Pulmonary artery endothelial cell (primary cell): ENCODE measurements at regions not wholly inside any gene's neighbourhood (a gene's known extent, or its start where the extent isn't known, plus 50 kb on each side); places are given as distances from the start of the nearest gene placed in this dataset.

ENCODE experiments used
- DNase-seq: peaks from one replicate; pipeline ENCODE4 v3.0.0-alpha.2; 2011; ENCODE audit warnings: low read depth, low spot score

DNA sequence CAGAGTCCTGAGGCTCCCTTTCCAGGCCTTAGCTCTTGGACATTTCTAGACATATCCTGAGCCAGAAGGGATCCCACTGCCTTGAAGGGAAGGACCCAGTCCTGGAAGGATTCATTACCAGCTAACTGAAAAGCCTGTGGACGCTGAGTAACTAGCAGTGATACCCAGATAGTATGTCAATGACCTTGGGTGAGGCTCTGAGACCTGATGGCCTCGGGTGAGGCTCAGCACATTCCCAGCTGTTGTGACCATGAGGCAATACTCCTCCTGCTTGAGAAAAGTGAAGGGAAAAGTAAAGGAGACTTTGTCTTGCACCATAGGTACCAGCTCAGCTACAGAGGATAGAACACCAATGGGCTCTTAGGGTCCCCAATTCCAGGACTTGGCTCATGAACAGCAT, 268.1 kb downstream of the DKK2 start:
- no peak for DNase-seq

DNA sequence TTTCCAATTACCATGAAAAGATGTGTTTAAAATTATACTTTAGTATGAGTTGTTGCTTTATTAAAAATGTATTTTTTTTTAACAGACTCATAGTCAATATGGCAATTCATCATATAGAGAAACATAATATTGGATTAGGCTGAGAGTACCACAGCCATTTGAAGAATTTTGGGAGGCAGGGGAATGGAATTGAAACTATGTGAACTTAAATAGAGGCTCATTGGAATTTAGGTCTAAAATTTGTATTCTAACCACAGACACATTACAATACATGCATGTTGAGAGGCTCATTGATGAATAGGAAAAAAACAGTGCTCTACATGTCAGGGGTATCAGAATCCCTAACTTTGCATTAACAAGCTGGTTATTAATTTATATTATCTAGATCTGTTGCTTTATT, 269.6 kb downstream of the DKK2 start:
- no peak for DNase-seq

GRCh38 chr4:106764774-106765173, 271.3 kb downstream of the DKK2 start:
- no peak for DNase-seq

DNA sequence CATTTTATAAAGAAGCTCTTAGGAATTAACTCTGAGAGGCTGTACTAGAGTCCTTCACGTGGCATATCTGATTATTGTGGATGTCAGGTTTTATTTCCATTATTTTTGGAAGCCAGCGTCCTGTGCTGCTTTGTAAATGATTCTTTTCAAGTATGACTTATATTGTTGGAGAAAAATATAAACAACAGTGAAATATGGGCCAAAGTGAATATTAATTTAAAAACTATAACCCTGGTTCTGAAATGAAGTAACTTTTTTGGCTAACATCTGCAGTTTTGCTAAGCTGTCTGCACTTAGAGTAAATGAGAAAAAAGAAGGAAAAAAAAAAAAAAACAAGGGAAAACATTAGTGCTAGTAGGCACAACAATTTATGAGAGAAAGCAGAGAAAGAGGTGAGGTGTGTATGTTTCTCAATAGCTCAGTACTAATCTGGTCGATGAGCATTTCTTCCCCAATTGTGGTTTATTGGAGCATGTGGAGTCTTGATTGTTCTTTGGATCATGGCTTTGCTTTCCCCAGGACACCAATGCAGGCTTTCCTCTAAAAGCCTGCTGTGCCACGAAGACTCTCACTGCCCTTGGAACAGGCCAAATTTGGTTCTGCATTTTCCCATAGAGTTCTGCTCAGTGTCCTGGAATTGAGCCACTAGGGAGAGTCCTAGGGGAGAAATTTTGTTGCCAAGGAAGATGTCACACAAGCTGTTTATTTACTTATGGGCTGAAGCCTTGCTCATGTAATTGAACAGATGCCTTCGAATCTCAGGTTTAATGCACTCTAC, 273.3 kb downstream of the DKK2 start:
- DNase-seq: no peak

GRCh38 chr4:106753426-106753825, 282.7 kb downstream of the DKK2 start:
- DNase-seq: no peak

- no peak for DNase-seq
Measured at GRCh38 chr4:106746451-106746850, 289.7 kb downstream of the DKK2 start.

GRCh38 chr4:106738121-106738520, 298.0 kb downstream of the DKK2 start:
- no peak for DNase-seq

GRCh38 chr4:106718548-106718947, 317.6 kb downstream of the DKK2 start:
- no peak for DNase-seq

DNA sequence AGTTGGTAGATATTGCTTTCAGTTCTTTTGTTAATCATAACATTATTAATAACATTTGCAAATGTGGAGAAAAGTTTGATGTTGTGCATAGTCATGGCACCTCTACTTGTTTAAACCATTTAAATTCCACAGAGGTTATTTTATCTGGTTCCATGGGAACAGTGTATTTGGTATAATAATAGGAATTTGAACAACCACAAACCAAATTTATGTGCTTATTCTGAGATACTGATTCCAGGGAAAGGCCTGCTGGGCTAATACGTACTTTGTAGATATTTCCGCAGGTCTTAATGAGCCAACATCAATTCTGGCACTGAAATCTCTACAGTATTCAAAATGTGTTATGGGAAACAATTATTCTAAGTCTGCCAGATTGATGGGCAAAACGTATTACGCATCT, 319.0 kb downstream of the DKK2 start:
- DNase-seq: no peak

GRCh38 chr4:106715825-106716224, 320.3 kb downstream of the DKK2 start:
- no peak for DNase-seq

- DNase-seq: no peak
Measured at GRCh38 chr4:106708464-106708816, 327.7 kb downstream of the DKK2 start.

DNA sequence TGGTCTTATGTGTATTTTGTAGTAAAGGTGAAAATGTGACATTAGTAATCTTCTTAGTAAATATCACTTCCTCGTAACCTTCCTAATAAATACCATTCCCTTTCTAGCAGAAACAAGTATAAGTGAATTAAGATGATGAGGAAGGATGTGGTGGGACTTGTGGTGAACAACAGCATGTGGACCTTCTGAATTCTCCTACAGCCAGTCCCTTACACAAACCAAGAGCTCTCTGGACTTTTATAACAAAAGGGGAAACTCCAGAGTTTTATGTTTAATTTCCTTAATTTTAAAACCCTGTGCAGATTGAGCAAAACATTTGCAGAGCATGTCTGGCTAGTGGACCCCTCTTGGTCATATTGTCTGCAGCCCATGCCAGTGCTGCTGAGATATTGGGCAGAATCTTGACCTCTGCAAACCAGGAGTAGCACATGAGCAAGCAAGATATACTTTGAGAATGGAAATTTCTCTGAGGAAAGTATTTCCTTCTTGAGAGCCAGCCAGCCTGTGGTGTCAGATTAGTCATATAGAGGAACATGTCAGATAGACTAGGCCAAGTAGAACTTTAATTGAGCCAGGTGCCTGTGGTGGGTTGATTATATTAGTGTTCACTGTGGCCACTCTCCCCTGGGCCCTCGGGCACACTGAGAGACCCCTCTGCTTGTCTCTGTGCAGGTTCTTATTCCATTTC, 328.2 kb downstream of the DKK2 start:
- peak; percentile 49 for DNase-seq

DNA sequence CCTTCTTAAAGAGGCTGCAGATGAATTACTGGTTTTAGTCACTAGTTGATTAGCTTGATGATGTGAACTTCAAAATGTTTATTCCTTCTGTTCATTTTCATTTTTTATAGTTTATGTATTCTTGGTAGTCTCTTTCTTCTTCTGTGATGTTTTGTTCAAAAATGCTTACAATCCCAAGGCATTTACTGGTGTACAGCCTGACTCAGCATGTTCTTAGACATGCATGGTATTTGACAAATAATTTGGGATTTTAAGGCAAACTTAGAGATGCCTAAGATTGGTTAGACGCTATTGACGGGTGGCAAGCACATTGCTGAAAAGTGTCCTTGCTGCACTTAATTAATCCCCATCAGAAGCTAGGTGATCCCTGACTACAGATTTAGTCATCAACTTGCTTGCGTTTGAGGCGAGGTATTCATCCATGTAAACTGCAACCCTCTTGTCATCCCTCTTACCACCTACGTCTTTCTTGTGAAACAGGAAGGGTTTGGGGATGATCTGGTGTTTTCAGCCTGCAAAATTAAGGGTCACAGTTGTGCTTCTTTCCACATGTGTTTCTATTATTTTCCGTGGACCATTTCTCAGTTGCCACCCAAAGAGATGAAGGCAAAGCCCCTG, 331.8 kb downstream of the DKK2 start:
- DNase-seq: no peak

GRCh38 chr4:106700321-106700720, 331.7 kb upstream of the GIMD1 start:
- no peak for DNase-seq

DNA sequence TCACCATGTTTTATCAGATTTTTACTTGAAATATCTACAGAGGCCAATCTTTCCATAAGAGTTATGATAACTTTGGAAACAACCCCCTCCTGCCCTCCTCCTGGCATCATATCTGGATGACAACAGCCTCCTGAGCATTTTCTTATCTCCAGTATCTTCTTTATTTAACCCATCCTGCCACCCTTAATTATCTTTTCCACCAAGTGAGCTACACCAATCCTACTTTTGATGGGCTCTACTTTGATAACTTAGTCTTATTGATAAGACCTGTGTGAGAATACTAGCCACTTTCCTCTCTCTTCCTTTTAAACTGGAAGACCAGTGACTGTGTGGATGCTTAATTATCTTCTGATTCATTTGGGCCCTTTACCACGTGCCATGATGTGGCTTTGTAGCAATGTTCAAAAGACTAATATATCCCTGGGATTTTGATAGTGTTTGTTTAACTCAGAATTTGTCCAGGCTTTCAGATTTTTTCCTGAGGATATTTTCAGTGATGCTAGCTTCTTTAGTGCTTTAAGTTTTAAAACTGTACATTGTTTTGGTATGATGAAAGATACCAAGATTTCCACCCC, 330.1 kb upstream of the GIMD1 start:
- DNase-seq: no peak

DNA sequence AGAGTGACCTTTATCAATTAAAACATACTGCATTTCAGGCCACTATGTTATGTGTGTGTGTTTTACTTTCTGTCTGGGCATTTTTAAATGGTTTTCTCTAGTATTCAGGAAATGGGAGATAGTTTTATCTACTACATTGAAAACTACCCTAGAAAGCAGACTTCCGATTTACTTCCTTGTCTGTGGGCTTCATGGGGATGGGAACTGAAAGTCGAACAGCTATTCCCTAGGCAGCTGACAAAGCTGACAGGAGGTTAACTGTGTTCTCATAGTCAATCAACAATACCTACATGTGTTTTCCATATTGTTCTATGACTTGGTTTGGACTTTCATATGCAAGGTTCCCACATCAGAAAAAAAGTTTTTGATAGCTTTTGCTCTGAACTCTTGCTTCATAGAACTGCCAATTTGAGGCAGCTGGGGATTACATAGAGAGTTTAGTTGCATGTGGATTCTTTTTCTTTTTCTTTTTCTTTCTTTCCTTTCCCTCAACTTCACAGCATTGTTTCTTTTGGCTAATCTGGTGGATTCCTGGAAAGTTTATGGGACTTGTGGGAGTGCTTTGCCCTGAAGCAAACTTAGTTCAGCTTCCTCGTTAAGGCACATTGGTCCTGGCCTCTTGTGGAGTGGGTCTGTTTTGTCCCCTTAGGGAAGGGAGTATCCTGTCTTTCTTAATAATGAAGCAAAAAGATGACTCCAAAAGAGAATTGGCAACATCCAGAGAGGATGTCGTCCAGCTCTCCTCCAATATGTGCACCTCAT, 327.1 kb upstream of the GIMD1 start:
- DNase-seq: no peak

GRCh38 chr4:106694232-106694631, 325.7 kb upstream of the GIMD1 start:
- DNase-seq: no peak

DNA sequence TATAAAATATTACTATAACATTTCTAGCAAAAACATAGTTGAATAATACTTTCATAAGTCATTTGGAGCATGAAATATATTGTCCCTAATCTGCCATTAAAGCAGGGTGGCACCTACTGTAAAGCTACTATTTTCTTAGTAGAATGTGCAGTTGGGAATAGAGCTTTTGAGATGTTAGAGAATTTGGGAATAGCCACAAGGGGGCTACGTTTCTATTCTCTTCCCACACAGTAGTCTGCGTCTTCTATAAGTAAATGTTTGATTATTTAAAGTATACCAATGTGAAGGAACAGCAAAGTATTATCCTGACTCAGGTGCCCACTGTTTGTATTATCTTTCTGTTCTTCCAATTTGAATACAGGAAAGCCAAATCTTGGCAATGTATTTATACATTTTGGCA, 323.2 kb upstream of the GIMD1 start:
- DNase-seq: no peak

- peak; percentile 60 for DNase-seq
Measured at GRCh38 chr4:106690487-106690886, 321.9 kb upstream of the GIMD1 start.

GRCh38 chr4:106687026-106687425, 318.4 kb upstream of the GIMD1 start:
- DNase-seq: no peak

DNA sequence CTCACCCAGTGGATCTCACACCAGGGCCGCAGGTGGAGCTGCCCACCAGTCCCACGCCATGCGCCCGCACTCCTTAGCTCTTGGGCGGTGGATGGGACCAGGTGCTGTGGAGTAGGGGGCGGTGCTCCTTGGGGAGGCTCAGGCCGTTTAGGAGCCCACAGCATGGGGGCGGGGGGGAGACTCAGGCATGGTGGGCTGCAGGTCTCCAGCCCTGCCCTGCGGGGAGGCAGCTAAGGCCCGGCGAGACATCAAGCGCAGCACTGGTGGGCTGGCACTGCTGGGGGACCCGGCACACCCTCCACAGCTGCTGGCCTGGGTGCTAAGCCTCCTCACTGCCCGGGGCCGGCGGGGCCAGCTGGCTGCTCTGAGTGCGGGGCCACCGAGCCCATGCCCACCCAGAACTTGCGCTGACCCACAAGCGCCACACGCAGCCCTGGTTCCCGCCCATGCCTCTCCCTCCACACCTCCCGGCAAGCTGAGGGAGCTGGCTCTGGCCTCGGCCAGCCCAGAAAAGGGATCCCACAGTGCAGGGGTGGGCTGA, 312.9 kb upstream of the GIMD1 start:
- DNase-seq: no peak
